Testis (tissue), 2 donors: ENCODE measurements at regions not wholly inside any gene's neighbourhood (a gene's known extent, or its start where the extent isn't known, plus 50 kb on each side); places are given as distances from the start of the nearest gene placed in this dataset.

Experiments
- POLR2A ChIP-seq: fragments of 450-650 bp; IDR thresholded peaks from one replicate; pipeline ENCODE4 v1.6.1; 2017; ENCODE audit warnings: antibody characterized with exemption, mild to moderate bottlenecking, moderate library complexity
- TF ChIP-seq, protein P1 (sequence below), 3 experiments: fragments of 450-650 bp in 2 of 3; fragments of 200-600 bp in 1 of 3; sonication (generic) in 1 of 3; IDR thresholded peaks; one replicate each; pipeline ENCODE4 v1.5.1; 2016 to 2019; ENCODE audit warnings: antibody characterized with exemption in 3 of 3, mild to moderate bottlenecking in 2 of 3, moderate library complexity in 1 of 3

DNA sequence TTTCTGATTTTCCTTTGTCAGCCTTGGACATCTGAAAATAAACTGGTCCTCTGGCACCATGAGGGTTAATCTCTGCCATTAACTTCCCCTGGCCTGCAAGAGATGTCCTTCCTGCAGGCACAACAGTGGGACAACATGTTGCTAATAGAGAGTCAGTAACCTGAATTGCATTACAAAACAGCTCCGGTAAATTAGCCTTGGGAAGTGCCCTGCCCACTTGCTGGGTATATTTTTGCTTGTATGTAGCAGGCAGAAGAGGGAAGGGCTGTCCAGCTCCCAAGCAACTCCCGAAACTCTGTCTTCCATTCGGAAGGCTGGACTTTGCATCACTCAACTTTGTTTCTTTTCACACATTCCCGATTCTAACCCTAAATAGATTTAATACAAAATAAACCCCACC, 104.4 kb upstream of the ATP8B1 start:
- TF ChIP-seq POLR2A = no peak
- TF ChIP-seq, protein P1, sequence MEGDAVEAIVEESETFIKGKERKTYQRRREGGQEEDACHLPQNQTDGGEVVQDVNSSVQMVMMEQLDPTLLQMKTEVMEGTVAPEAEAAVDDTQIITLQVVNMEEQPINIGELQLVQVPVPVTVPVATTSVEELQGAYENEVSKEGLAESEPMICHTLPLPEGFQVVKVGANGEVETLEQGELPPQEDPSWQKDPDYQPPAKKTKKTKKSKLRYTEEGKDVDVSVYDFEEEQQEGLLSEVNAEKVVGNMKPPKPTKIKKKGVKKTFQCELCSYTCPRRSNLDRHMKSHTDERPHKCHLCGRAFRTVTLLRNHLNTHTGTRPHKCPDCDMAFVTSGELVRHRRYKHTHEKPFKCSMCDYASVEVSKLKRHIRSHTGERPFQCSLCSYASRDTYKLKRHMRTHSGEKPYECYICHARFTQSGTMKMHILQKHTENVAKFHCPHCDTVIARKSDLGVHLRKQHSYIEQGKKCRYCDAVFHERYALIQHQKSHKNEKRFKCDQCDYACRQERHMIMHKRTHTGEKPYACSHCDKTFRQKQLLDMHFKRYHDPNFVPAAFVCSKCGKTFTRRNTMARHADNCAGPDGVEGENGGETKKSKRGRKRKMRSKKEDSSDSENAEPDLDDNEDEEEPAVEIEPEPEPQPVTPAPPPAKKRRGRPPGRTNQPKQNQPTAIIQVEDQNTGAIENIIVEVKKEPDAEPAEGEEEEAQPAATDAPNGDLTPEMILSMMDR (IDR thresholded peaks at IDR 0.05) = no peak
